Astrocyte of the spinal cord (primary cell): ENCODE measurements at regions not wholly inside any gene's neighbourhood (a gene's known extent, or its start where the extent isn't known, plus 50 kb on each side); places are given as distances from the start of the nearest gene placed in this dataset.

Experiments used
- DNase-seq: peaks from one replicate; pipeline ENCODE4 v3.0.0; 2011; ENCODE audit warnings: low read depth, low spot score
- H3K4me3 ChIP-seq: 2 replicates; pipeline ENCODE4 v1.5.1; 2011; ENCODE audit warnings: low read depth, mild to moderate bottlenecking, low read length, moderate library complexity
- in situ Hi-C: cut with HindIII; loops from 2 replicates; pipeline ENCODE4 v1.10.0; 2017; ENCODE audit warnings: low sequenced_read_pairs
- TF ChIP-seq, protein P1 (sequence below): IDR thresholded peaks from 2 replicates; pipeline ENCODE4 v1.5.1; 2012; ENCODE audit warnings: low read depth, mild to moderate bottlenecking, low read length, inconsistent platforms

DNA sequence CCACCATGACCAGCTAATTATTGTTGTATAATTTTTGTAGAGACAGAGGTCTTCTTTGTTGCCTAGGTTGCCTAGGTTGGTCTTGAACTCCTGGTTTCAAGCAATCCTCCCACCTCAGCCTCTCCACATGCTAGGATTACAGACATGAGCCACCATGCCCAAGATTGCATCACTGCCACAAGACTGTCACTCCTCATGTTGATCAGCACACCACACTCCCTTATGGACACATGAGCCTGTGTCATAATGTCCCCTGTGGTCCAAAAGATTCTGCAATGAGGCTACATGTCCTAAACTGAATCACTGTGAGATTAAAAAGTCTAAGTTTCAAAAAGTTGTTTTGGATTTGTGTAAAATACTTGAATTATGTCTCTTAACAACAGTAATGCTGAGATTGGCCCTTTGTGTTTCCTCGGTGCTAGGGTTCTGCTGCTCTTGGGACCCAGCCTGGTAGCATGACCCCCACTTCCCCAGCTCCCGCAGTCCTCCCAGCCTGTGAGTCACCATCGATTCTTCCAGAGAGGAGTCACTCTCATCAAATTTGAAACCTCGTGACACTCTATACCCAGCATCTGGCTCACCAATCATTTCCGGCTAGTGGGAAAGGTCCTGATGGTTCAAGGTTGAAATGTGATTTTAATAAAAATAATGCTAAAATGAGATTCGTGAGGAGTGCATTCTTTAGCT, 890.9 kb downstream of the VRK1 start:
- DNase-seq, result no peak
- H3K4me3 ChIP-seq, result no peak overlapping the region
- TF ChIP-seq, protein P1, sequence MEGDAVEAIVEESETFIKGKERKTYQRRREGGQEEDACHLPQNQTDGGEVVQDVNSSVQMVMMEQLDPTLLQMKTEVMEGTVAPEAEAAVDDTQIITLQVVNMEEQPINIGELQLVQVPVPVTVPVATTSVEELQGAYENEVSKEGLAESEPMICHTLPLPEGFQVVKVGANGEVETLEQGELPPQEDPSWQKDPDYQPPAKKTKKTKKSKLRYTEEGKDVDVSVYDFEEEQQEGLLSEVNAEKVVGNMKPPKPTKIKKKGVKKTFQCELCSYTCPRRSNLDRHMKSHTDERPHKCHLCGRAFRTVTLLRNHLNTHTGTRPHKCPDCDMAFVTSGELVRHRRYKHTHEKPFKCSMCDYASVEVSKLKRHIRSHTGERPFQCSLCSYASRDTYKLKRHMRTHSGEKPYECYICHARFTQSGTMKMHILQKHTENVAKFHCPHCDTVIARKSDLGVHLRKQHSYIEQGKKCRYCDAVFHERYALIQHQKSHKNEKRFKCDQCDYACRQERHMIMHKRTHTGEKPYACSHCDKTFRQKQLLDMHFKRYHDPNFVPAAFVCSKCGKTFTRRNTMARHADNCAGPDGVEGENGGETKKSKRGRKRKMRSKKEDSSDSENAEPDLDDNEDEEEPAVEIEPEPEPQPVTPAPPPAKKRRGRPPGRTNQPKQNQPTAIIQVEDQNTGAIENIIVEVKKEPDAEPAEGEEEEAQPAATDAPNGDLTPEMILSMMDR, result no peak
- in situ Hi-C loops, result no loop called here

GRCh38 chr14:97688631-97689336, 891.6 kb downstream of the VRK1 start:
- DNase-seq, result no peak
- H3K4me3 ChIP-seq, result no peak overlapping the region
- TF ChIP-seq, protein P1, result no peak
- in situ Hi-C loops, result no loop called here

DNA sequence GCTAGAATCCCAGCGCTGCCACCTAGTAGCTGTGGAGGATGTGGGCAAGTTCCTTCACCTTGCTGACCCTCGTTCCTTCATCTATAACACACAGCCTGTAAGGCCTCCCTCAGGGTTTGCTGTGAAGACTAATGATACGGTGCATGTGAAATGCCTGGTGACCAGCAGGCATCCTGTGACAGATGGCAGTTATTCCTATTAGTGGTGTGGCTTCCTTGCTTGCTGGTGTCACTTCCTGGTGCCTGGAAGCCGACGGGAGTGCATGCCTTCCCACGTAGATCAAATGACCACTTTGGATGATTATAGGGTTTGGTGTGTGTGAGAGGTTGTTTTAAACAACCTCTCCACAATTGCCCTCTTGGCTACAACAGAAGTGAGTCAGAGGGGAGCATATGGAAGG, 894.9 kb downstream of the VRK1 start:
- no peak for DNase-seq
- in situ Hi-C loops, result no loop called here
- no peak overlapping the region for H3K4me3 ChIP-seq
- TF ChIP-seq, protein P1, result no peak

DNA sequence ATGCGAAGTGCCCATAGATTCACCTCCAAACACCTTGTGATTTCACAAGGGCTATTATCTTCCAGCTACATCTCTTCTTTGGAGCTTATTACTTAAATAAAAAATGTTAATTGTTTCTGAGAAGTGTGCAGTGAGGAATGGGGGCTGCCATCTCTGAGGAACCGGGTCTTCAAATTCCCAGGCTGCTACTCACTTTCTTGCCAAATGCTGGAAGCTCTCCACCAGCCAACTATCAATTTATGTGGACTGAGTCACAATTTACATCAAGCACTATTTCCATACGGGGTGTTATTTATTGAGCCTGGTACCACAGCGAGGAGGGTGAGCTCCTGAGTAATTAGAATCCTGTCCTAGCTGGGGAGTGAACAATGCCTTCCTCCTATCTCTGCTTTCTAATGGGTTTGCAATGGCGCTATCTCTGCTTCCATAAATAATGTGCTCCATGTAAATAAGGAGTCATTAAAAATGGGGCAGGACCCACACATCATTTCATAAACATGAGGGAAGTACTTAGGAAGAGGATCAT, 898.3 kb downstream of the VRK1 start:
- no peak overlapping the region for H3K4me3 ChIP-seq
- no peak for DNase-seq
- TF ChIP-seq, protein P1, result no peak
- in situ Hi-C loops, result no loop called here

DNA sequence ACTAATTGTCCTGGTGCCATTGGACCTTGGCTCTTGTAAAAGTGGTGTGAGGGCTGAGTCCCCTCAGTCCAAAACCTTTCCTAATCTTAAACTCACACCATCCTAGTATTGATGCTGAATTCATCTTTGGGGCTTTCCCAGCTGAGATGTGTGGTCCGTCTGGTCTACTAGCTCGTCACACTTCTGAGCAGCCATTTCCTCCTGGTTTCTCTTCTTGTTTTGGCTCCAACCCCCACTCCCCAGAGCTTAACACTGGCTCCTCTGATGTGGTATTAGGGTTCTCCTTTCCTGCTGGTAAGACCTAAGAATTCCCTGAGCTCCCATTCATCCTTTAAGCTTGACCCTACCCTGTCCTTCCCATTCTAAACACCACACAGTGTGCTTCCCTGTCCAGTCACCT, 900.6 kb downstream of the VRK1 start:
- H3K4me3 ChIP-seq, result no peak overlapping the region
- in situ Hi-C loops, result no loop called here
- DNase-seq, result no peak
- TF ChIP-seq, protein P1, result no peak

DNA sequence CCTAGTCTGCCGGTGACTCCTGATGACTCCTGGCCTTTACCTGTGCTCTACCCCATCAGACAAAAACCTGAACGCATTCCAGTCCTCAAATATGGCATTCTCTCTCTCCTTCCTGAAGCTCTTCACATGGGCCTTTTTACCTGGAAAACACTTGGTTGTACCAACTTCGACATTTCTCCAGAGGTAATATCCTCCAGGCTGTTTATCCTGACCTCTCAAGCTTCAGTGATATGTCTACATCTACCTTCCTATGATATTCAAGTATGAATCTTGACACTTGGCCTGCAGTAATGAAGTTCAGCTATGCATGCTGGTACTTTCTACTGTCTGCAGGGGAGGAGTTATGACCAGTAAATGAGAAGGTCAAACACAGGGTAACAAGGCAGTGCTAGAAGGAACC, 901.8 kb downstream of the VRK1 start:
- in situ Hi-C loops, result no loop called here
- no peak overlapping the region for H3K4me3 ChIP-seq
- no peak for DNase-seq
- TF ChIP-seq, protein P1, result no peak
